GM23338 (cell line): ENCODE measurements at regions not wholly inside any gene's neighbourhood (a gene's known extent, or its start where the extent isn't known, plus 50 kb on each side); places are given as distances from the start of the nearest gene placed in this dataset.

Experiments used
- CREB1 ChIP-seq: fragments of 250-450 bp; sonication (Bioruptor Pico); IDR thresholded peaks from 2 replicates; pipeline ENCODE4 v1.5.0; 2020; ENCODE audit warnings: low read depth, mild to moderate bottlenecking, moderate library complexity
- EZH2 ChIP-seq: fragments of 200-600 bp; sonication (generic); IDR thresholded peaks from one replicate; pipeline ENCODE4 v1.8.0; 2017; ENCODE audit warnings: antibody characterized with exemption, mild to moderate bottlenecking, low read depth; ENCODE audit not compliant: unreplicated experiment
- EZH2phosphoT487 ChIP-seq: fragments of 200-600 bp; sonication (generic); IDR thresholded peaks from one replicate; pipeline ENCODE4 v1.8.1; 2018; ENCODE audit warnings: antibody characterized with exemption; ENCODE audit not compliant: unreplicated experiment
- JUNB ChIP-seq: IDR thresholded peaks from one replicate; pipeline ENCODE4 v1.6.1; 2016; ENCODE audit warnings: antibody characterized with exemption; ENCODE audit not compliant: unreplicated experiment
- NANOG ChIP-seq: IDR thresholded peaks from 2 replicates; pipeline ENCODE4 v1.6.1; 2016; ENCODE audit warnings: antibody characterized with exemption, borderline replicate concordance
- POLR2AphosphoS5 ChIP-seq: IDR thresholded peaks from 2 replicates; pipeline ENCODE4 v1.6.1; 2016; ENCODE audit warnings: antibody characterized with exemption, low read depth
- STAT1 ChIP-seq: IDR thresholded peaks from one replicate; pipeline ENCODE4 v1.6.1; 2016; ENCODE audit warnings: antibody characterized with exemption; ENCODE audit not compliant: unreplicated experiment
- TF ChIP-seq, protein P1 (sequence below), 2 experiments: fragments of 200-600 bp in 1 of 2; sonication (generic) in 1 of 2; conservative IDR thresholded peaks; 2 replicates each; pipeline versions ENCODE4 v1.5.1 to v1.6.1; 2016 to 2017; ENCODE audit warnings: antibody characterized with exemption in 2 of 2, low read depth in 2 of 2, mild to moderate bottlenecking in 2 of 2, moderate library complexity in 1 of 2
- TF ChIP-seq, protein P2 (sequence below): IDR thresholded peaks from one replicate; pipeline ENCODE4 v1.6.1; 2018; ENCODE audit warnings: antibody characterized with exemption; ENCODE audit not compliant: unreplicated experiment
- TF ChIP-seq, protein P3 (sequence below): IDR thresholded peaks from 2 replicates; pipeline ENCODE4 v1.6.1; 2016; ENCODE audit warnings: antibody characterized with exemption

DNA sequence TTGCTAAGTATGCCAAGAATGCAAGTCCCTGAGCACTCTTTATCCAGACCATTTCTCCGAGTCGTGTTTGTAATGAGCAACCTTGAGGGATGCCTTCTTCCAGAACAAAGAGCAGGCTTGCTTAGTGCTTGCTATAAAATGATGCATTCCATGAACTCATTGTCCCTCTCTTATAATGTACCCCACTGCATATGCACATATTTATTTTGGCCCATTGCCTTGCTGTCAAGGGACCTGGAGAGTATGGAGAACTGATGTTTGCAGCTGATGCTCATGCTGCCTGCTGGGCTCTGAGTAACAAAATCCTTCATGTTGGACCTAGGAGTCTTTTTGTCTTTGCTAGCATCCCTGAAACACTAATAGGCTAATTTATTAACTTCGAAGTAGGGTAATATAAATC is 97.8 kb upstream of the AADACL2 start:
- TF ChIP-seq, protein P1, sequence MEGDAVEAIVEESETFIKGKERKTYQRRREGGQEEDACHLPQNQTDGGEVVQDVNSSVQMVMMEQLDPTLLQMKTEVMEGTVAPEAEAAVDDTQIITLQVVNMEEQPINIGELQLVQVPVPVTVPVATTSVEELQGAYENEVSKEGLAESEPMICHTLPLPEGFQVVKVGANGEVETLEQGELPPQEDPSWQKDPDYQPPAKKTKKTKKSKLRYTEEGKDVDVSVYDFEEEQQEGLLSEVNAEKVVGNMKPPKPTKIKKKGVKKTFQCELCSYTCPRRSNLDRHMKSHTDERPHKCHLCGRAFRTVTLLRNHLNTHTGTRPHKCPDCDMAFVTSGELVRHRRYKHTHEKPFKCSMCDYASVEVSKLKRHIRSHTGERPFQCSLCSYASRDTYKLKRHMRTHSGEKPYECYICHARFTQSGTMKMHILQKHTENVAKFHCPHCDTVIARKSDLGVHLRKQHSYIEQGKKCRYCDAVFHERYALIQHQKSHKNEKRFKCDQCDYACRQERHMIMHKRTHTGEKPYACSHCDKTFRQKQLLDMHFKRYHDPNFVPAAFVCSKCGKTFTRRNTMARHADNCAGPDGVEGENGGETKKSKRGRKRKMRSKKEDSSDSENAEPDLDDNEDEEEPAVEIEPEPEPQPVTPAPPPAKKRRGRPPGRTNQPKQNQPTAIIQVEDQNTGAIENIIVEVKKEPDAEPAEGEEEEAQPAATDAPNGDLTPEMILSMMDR (conservative IDR thresholded peaks at IDR 0.05; ENCODE audit: low read depth in 2 of 2), result no peak
- TF ChIP-seq, protein P2, sequence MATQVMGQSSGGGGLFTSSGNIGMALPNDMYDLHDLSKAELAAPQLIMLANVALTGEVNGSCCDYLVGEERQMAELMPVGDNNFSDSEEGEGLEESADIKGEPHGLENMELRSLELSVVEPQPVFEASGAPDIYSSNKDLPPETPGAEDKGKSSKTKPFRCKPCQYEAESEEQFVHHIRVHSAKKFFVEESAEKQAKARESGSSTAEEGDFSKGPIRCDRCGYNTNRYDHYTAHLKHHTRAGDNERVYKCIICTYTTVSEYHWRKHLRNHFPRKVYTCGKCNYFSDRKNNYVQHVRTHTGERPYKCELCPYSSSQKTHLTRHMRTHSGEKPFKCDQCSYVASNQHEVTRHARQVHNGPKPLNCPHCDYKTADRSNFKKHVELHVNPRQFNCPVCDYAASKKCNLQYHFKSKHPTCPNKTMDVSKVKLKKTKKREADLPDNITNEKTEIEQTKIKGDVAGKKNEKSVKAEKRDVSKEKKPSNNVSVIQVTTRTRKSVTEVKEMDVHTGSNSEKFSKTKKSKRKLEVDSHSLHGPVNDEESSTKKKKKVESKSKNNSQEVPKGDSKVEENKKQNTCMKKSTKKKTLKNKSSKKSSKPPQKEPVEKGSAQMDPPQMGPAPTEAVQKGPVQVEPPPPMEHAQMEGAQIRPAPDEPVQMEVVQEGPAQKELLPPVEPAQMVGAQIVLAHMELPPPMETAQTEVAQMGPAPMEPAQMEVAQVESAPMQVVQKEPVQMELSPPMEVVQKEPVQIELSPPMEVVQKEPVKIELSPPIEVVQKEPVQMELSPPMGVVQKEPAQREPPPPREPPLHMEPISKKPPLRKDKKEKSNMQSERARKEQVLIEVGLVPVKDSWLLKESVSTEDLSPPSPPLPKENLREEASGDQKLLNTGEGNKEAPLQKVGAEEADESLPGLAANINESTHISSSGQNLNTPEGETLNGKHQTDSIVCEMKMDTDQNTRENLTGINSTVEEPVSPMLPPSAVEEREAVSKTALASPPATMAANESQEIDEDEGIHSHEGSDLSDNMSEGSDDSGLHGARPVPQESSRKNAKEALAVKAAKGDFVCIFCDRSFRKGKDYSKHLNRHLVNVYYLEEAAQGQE, result no peak
- TF ChIP-seq EZH2 (no peak), POLR2AphosphoS5 (no peak), CREB1 (CRISPR knock-in tag) (no peak), JUNB (no peak), EZH2phosphoT487 (no peak), STAT1 (no peak), NANOG (no peak)
- TF ChIP-seq, protein P3, sequence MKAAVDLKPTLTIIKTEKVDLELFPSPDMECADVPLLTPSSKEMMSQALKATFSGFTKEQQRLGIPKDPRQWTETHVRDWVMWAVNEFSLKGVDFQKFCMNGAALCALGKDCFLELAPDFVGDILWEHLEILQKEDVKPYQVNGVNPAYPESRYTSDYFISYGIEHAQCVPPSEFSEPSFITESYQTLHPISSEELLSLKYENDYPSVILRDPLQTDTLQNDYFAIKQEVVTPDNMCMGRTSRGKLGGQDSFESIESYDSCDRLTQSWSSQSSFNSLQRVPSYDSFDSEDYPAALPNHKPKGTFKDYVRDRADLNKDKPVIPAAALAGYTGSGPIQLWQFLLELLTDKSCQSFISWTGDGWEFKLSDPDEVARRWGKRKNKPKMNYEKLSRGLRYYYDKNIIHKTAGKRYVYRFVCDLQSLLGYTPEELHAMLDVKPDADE, result no peak
